IMR-90 (cell line): ENCODE measurements at regions not wholly inside any gene's neighbourhood (a gene's known extent, or its start where the extent isn't known, plus 50 kb on each side); places are given as distances from the start of the nearest gene placed in this dataset.

Experiments
- CEBPB ChIP-seq: IDR thresholded peaks from 2 replicates; pipeline ENCODE4 v1.6.1; 2012; ENCODE audit warnings: low read depth, low read length, improper control_type of control experiment
- CHD1 ChIP-seq: IDR thresholded peaks from 2 replicates; pipeline ENCODE4 v1.6.1; 2012; ENCODE audit warnings: low read depth, low read length, improper control_type of control experiment
- MAFK ChIP-seq: IDR thresholded peaks from 2 replicates; pipeline ENCODE4 v1.6.1; 2012; ENCODE audit warnings: low read depth, low read length, improper control_type of control experiment
- MAZ ChIP-seq: IDR thresholded peaks from 2 replicates; pipeline ENCODE4 v1.6.1; 2012; ENCODE audit warnings: low read depth, mild to moderate bottlenecking, low read length, improper control_type of control experiment, moderate library complexity, borderline replicate concordance
- NFE2L2 ChIP-seq: fragments of 150-350 bp; IDR thresholded peaks from 2 replicates; pipeline ENCODE4 v1.6.1; 2016; ENCODE audit warnings: low read depth, mild to moderate bottlenecking, low read length
- POLR2A ChIP-seq: IDR thresholded peaks from 2 replicates; pipeline ENCODE4 v1.6.1; 2012; ENCODE audit warnings: mild to moderate bottlenecking, low read depth, low read length
- RAD21 ChIP-seq: IDR thresholded peaks from 2 replicates; pipeline ENCODE4 v1.6.1; 2012; ENCODE audit warnings: low read length, improper control_type of control experiment
- RCOR1 ChIP-seq: IDR thresholded peaks from 2 replicates; pipeline ENCODE4 v1.6.1; 2012; ENCODE audit warnings: mild to moderate bottlenecking, low read length, improper control_type of control experiment; ENCODE audit not compliant: insufficient replicate concordance
- RFX5 ChIP-seq: IDR thresholded peaks from 2 replicates; pipeline ENCODE4 v1.8.0; 2012; ENCODE audit warnings: low read depth, mild to moderate bottlenecking, low read length, moderate library complexity
- TF ChIP-seq, protein P1 (sequence below): fragments of 150-350 bp; IDR thresholded peaks from 2 replicates; pipeline ENCODE4 v1.6.1; 2017; ENCODE audit warnings: mild to moderate bottlenecking, antibody characterized with exemption, low read length, low read depth
- TF ChIP-seq, protein P2 (sequence below): fragments of 150-350 bp; IDR thresholded peaks from 2 replicates; pipeline ENCODE4 v1.6.1; 2016; ENCODE audit warnings: low read depth, mild to moderate bottlenecking, low read length, moderate library complexity, borderline replicate concordance
- TF ChIP-seq, protein P3 (sequence below): conservative IDR thresholded peaks from 2 replicates; pipeline ENCODE4 v1.5.1; 2012; ENCODE audit warnings: mild to moderate bottlenecking, low read depth, low read length, improper control_type of control experiment

DNA sequence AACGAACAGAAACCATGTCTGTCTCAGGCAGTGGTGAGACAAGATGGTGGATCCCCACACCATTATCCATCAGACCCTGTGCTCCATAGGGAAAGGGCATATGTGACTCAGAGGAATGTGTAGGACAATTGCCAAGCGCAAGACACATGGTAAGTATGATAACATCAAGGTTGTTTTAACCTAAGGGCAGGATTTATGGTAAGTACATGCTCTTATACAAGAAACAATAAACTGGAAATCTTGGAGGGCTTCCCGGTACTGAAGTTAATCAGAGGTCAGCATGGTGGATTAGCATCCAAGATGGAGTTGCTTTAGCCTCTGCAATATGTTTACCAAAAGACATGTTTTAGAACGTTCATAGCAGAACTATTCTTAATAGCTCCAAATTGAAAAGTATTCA is 355.0 kb downstream of the PPP1R2C start:
- TF ChIP-seq, protein P1, sequence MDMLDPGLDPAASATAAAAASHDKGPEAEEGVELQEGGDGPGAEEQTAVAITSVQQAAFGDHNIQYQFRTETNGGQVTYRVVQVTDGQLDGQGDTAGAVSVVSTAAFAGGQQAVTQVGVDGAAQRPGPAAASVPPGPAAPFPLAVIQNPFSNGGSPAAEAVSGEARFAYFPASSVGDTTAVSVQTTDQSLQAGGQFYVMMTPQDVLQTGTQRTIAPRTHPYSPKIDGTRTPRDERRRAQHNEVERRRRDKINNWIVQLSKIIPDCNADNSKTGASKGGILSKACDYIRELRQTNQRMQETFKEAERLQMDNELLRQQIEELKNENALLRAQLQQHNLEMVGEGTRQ, result no peak
- TF ChIP-seq, protein P2, sequence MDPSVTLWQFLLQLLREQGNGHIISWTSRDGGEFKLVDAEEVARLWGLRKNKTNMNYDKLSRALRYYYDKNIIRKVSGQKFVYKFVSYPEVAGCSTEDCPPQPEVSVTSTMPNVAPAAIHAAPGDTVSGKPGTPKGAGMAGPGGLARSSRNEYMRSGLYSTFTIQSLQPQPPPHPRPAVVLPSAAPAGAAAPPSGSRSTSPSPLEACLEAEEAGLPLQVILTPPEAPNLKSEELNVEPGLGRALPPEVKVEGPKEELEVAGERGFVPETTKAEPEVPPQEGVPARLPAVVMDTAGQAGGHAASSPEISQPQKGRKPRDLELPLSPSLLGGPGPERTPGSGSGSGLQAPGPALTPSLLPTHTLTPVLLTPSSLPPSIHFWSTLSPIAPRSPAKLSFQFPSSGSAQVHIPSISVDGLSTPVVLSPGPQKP, result no peak
- TF ChIP-seq, protein P3, sequence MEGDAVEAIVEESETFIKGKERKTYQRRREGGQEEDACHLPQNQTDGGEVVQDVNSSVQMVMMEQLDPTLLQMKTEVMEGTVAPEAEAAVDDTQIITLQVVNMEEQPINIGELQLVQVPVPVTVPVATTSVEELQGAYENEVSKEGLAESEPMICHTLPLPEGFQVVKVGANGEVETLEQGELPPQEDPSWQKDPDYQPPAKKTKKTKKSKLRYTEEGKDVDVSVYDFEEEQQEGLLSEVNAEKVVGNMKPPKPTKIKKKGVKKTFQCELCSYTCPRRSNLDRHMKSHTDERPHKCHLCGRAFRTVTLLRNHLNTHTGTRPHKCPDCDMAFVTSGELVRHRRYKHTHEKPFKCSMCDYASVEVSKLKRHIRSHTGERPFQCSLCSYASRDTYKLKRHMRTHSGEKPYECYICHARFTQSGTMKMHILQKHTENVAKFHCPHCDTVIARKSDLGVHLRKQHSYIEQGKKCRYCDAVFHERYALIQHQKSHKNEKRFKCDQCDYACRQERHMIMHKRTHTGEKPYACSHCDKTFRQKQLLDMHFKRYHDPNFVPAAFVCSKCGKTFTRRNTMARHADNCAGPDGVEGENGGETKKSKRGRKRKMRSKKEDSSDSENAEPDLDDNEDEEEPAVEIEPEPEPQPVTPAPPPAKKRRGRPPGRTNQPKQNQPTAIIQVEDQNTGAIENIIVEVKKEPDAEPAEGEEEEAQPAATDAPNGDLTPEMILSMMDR, result no peak
- TF ChIP-seq RAD21, result no peak
- TF ChIP-seq NFE2L2, result no peak
- no peak for TF ChIP-seq POLR2A
- no peak for TF ChIP-seq MAFK
- no peak for TF ChIP-seq MAZ
- TF ChIP-seq CEBPB, result no peak
- TF ChIP-seq RFX5, result no peak
- TF ChIP-seq CHD1, result no peak
- no peak for TF ChIP-seq RCOR1
